GM19455 (cell line): ENCODE measurements at regions not wholly inside any gene's neighbourhood (a gene's known extent, or its start where the extent isn't known, plus 50 kb on each side); places are given as distances from the start of the nearest gene placed in this dataset.
"Not testable (repeated sequence)": the region's sequence is repeated elsewhere in the genome, so short reads cannot be mapped to it uniquely, and the experiment has no call there.

Experiments
- ATAC-seq: cut with Tn5 transposase; IDR thresholded peaks from one replicate; pipeline ENCODE4 v1.9.1; 2021; ENCODE audit not compliant: unreplicated experiment

GRCh38 chr2:40680547-40680946, 228.7 kb upstream of the SLC8A1 start:
- ATAC-seq = no peak

- no peak for ATAC-seq
These were observed 238.1 kb upstream of the SLC8A1 start for GRCh38 chr2:40690036-40690435.

- no peak for ATAC-seq
These were observed 238.6 kb upstream of the SLC8A1 start for GRCh38 chr2:40690525-40690924.

GRCh38 chr2:40700231-40700954, 248.5 kb upstream of the SLC8A1 start:
- no peak for ATAC-seq

GRCh38 chr2:40712197-40712894, 260.5 kb upstream of the SLC8A1 start:
- not testable (repeated sequence) for ATAC-seq

GRCh38 chr2:40716879-40717278, 265.0 kb upstream of the SLC8A1 start:
- ATAC-seq = no peak

- no peak for ATAC-seq
These were observed 267.5 kb upstream of the SLC8A1 start for GRCh38 chr2:40719414-40719813.

- ATAC-seq = no peak
These were observed 269.7 kb upstream of the SLC8A1 start for GRCh38 chr2:40721595-40721994.

GRCh38 chr2:40723194-40723593, 271.3 kb upstream of the SLC8A1 start:
- ATAC-seq = no peak

GRCh38 chr2:40725040-40725439, 273.1 kb upstream of the SLC8A1 start:
- no peak for ATAC-seq

- no peak for ATAC-seq
These were observed 274.1 kb upstream of the SLC8A1 start for GRCh38 chr2:40725950-40726349.

GRCh38 chr2:40734797-40735196, 282.9 kb upstream of the SLC8A1 start:
- no peak for ATAC-seq

GRCh38 chr2:40737180-40737579, 285.3 kb upstream of the SLC8A1 start:
- no peak for ATAC-seq

- ATAC-seq = no peak
These were observed 288.5 kb upstream of the SLC8A1 start for GRCh38 chr2:40740419-40740818.

GRCh38 chr2:40741532-40741931, 289.6 kb upstream of the SLC8A1 start:
- ATAC-seq = no peak

GRCh38 chr2:40746191-40746590, 294.3 kb upstream of the SLC8A1 start:
- ATAC-seq = no peak

- no peak for ATAC-seq
These were observed 300.1 kb upstream of the SLC8A1 start for GRCh38 chr2:40751981-40752380.

- no peak for ATAC-seq
These were observed 300.9 kb upstream of the SLC8A1 start for GRCh38 chr2:40752796-40753195.

GRCh38 chr2:40754912-40755311, 303.0 kb upstream of the SLC8A1 start:
- no peak for ATAC-seq

- ATAC-seq = no peak
These were observed 306.7 kb upstream of the SLC8A1 start for GRCh38 chr2:40758401-40759155.

GRCh38 chr2:40760071-40760666, 308.3 kb upstream of the SLC8A1 start:
- ATAC-seq = no peak

- ATAC-seq = no peak
These were observed 321.4 kb upstream of the SLC8A1 start for GRCh38 chr2:40773291-40773690.
